HG03457 (cell line): ENCODE measurements at regions not wholly inside any gene's neighbourhood (a gene's known extent, or its start where the extent isn't known, plus 50 kb on each side); places are given as distances from the start of the nearest gene placed in this dataset.

ENCODE experiments used
- ATAC-seq: cut with Tn5 transposase; IDR thresholded peaks from one replicate; pipeline ENCODE4 v1.9.1; 2021; ENCODE audit warnings: moderate number of reproducible peaks; ENCODE audit not compliant: unreplicated experiment

DNA sequence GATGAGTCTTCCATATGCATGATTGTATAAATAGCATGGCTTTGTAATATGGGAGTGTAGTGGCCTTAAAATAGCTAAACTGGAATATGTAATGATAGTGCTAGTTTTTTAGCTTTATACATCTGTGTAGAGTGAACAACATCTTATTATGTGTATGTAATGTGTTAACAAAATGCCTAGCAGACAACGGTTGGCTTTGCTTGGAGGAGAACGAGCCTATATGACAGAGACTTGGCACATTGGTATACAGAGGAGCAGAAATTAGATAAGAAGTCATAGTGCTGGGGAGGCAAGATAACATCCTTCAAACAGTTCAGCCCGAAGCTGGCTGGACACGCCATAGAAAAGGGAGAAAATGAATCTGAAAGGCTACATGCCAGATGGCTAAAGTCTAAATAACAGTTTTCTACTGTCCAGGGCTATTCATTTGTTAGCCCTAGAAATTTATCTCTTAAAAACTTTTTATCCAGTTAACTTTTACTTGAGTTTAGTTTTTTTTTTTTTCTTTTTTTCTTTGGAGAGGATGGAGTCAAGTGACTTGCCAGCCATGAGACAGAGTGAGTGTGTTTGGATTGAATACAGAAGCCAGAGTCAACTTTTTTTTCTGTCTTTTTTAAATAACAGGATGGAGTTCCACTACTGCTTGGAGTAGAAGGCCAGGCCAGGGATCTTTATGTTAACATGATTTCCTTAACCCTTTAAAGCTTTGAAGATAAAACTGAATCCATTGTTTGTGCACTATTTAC, 214.4 kb upstream of the ACTBL2 start:
- ATAC-seq, result no peak

DNA sequence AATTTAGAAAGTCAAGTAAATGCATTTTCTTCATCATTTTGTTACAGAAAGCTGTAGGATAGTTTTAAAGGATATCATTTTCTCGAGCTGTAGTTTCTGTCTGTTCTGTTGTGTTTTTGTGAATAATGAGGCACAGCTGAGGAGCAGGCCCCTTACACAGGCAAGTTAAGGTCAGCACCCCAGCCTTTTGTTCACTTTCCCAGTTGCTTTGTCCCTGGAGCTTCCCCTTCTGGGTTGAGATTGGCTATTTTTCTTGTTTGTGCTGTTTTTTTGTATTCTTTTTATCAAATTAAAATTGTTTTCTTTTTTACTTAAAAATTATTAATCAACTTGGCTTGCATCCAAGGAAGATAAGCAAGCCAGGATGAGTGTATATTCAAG, 213.8 kb upstream of the ACTBL2 start:
- no peak for ATAC-seq

DNA sequence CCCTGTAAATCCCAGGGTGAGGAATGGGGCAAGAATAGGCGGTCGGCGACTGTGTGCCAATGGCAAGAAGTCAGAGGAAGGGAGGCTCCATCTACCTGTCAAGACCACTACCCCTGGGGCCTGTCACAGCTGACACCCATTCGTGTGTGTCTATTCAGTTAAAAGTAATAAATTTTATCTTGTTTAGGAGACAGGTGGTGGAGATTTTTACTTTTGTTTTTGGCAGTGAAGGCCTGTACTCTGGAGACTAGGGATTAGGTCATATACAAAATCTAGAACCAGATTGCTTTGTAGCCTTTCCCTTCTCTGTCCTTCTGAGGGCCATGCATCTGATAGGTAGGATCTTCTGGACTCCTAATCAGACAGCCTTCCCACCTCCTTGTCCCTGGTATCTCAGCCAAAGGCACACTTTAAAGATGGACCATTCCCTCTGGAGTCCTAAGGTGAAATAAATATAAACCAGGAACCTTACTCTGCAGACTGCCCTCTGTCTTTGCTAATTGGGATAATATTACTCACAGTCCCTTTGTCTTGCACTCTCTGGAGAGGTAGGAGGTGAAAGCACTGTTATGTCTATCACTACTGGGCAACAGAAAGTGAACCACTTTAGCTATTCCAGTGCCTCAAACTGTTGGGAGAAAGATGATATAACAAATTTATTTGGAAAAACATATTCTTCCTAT, 213.2 kb upstream of the ACTBL2 start:
- no peak for ATAC-seq

DNA sequence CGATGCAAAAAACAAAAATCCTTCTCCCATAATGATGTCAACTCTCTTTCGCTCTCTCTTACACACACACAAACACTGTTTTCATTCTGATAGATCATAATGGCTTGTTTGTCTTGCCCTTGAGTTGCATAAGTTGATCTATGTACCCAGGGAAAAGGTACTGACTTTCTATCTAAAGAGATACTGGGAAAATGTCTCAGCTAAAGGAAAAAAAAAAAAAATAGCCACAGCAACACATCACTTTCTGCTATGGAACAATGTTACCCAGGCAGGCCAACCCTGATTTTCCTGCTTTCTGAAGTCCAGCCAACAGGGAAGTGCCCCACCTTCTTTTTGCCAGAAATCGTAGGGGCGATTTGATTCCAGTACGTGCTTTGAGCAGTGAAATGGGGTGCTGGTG, 212.6 kb upstream of the ACTBL2 start:
- no peak for ATAC-seq

DNA sequence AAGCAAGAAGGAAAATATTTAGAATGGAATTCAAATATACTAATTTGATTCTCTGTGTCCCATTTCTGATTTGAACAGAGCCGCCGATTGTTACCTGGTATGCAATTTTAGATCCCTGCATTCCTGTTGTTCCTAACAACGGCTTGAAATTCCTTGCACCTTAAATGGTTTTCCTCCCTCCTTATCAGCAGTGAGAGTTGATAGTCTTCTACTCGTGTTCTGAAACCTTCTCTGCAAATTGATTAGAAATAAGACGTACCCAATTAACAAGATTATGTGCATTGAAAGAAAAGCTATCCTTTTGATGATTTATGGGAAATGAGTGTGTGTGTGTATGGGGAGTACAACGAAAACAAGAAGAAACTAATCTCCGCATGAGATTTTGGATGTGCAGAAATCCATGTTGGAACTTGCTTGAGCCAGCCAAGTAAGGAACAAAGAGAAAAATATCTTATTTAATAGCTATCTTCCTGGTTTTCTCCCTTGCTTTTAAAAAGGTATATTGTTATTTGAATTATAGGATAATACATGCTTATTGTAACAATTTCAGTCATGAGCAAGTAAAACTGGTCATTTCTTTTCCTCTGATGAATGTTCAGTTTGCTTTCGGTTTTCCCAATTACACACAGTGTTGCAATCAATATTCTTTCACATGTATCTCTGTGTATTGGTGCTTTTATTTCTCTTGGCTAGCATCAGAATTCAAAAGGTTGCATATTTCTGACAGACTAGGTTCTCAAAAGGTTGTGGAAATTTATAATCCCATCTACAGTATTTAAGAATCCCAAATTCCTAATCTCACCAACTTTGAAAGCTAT, 211.1 kb upstream of the ACTBL2 start:
- no peak for ATAC-seq

DNA sequence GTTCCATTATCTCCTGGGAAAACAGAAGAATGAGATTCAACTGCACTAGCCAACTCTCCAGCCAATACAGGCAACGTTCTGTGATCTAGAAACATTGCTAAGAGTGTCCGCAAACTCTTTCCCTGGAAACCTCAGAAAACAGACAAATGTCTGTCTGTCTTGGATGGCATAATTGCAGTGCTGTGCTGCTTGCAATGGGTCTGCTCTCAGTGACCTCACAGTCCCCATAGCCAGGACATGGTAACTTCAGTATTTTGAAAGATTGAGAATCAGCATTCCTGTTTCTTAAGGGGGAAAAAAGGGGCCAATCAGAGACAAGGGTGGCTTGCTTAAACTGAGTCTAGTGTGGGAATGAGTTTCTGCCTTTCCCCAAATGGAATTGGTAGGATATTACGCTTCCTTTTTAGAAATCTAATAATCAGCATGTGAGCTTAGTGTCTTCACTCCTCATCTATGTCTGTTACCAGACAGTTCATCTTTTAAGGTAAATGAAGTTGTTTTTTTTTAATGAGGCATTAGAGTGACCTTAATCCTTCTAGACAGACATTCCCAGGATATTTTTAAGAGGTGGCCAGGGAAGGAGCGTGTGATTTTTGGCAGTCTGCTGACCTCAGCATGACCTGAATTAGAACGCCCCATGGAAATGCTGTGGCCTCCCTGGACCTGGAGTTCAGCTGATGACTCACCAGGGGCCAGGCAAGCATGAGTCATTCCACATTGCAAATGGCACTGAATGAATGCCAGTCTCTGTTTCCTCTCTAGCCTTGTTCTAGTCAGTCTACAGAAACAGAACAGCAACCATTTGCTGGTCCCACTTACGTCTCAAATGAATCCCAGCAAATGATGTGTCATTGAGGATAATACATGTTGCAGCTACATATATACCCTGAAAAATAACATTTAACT, 210.2 kb upstream of the ACTBL2 start:
- ATAC-seq, result no peak

DNA sequence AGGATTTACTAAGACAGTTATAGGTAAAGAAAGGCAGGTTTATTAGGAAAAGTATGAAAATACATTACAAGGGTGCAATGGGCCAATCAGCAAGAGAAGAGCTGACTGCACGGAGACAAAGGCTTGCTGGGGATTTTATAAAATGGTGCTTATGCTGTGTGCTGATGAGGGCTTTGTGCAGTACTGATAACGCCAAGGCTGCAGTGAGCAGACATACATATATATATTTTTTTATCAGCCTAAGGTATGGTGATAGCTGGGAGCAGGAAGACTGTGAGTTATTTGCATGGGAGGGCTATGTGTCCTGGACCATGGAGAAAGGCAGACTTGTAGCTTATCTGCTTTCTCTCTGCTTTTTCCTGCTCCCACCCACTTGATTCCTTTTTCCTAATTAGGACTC, 208.1 kb upstream of the ACTBL2 start:
- ATAC-seq, result no peak

DNA sequence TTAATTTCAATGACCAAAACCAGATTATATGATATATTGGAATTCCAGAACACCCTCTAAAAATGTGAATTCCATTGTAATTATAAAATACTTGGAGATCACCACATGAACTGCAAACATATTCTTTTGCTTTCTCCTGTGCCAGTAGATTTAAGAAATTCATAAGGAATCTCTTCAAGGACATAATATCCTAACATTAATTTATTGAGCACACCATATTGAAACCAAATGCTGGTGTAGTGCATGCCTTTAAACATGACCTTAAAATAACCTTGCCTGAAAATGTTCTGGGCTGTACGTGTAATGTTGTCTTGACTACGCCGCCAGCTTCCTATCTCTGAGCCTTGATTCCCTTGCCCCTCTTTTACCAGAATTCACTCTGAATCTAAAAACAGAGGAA, 205.0 kb upstream of the ACTBL2 start:
- no peak for ATAC-seq

DNA sequence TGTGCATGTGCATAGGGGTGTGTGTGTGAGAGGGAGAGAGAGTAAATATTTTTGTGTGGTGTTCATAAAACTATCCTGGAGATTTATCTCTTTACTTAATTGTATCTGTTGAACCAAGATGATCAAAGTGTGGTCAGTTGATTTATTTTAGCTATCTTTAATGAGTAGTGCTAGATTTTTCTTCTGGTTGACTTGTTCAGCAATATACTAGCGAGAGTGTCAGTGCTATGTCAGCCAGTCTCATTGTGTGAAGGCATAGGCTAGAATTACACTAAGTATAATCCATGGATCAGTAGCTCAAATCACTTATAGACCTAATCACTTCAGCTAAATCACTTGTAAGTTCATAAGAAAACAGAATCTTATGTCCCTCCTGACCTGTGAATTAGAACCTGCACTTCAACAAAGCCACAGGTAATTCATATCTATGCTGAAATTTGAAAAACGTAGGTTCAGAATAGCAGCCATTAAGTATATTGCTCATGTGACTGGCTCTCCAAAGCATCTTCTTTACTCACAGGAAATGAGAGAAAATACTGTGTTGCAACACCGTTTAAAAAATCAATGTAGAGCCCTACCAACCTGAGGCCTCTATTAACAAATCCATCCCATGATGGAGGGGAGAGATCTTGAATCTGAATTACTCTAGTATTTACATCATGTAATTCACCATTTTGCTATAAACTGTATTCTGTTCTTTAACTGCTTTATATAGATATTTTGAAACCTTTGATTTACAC, 203.1 kb upstream of the ACTBL2 start:
- no peak for ATAC-seq

DNA sequence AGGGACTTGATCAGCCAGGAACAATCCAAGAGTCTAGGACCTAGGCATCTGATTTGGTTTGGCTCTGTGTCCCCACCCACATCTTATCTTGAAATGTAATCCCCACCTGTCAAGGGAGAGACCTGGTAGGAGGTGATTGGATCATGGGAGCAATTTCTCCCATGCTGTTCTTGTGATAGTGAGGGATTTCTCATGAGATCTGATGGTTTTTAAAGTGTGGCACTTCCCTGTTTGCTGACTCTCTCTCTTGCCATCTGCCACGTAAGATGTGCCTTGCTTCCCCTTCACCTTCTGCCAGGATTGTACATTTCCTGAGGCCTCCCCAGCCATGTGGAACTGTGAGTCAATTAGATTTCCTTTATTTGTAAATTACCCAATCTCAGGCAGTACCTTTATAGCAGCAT, 201.7 kb upstream of the ACTBL2 start:
- ATAC-seq, result no peak

DNA sequence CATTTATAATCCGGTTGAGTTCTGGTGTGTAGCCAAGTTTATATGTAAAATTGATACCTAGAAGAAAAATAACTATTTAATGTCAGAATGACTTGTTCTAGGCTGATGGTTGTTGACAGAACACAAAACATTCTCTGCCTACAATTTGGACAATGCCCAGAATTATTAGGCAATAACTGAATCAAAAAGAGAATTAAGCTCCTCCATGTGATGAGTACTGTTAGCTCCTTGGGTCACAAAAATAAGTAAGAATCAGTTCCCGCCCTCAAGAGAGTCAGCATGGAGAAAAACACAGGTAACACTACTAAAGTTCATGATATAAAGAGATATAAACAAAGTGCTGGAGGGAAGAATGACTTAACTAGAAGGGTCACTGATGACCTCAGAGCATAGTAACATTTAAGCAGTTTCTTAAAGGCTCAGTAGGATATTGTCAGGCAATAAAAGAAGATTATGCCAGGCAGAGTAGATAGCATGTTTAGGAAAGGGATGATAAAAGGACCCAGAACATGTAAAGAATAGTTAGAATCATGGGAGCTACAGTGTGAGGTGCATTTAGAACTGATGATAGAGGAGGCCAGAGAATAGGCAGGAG, 200.5 kb upstream of the ACTBL2 start:
- ATAC-seq, result no peak

DNA sequence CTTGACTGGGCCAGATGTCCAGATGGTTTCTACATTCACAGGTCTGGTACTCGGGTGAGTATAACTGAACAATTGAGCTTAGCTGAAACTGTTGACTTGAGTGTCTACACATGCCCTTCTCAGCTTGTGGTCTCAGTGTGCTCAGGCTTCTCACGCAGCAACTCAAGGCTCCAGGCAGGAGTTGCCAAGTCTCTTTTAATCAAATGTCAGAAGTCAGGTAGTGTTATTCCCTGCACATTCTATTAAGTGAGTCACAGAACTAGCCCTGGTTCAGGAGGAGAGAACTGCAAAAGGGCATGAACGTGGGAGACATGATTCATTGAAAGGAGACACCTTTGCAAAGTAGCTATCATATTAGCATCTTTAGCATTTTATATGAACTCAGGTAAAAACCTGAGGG, 199.3 kb upstream of the ACTBL2 start:
- ATAC-seq, result no peak

DNA sequence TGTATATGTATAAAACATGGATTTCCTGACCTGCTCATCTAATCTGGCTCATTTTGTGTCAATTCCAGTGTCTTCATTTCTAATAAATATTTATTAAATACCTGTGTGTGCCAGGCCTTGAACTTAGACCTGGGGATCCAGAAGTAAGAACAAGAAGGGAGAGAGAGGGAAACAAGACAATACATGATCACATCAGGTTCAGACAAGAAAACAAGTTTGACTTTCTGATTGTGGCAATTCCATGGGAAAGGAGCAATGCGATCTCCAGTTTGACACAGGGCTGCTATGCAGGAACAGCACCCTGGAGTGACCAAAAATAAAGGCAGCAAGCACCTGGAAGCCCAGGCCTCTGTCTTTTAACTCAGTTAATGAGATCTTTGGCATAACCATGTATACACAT, 198.1 kb upstream of the ACTBL2 start:
- no peak for ATAC-seq

DNA sequence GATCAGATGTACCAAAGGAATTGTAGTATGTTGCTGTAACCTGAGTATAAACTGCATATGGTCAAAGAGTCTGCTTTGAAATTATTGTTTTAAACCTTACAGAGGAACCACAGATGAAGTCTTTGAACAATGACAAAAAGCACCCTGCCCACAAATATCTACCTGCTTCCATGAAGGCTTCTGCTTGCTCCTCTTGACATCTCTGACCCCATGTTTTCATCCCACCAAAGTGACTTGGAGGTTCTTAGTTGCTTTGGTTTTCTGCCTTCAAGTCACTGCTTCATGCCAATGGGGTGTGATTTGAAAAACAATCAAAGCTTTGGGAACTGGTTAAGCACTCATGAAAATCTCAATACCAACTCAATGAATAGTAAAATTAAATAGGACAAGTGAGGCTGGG, 194.6 kb upstream of the ACTBL2 start:
- no peak for ATAC-seq

DNA sequence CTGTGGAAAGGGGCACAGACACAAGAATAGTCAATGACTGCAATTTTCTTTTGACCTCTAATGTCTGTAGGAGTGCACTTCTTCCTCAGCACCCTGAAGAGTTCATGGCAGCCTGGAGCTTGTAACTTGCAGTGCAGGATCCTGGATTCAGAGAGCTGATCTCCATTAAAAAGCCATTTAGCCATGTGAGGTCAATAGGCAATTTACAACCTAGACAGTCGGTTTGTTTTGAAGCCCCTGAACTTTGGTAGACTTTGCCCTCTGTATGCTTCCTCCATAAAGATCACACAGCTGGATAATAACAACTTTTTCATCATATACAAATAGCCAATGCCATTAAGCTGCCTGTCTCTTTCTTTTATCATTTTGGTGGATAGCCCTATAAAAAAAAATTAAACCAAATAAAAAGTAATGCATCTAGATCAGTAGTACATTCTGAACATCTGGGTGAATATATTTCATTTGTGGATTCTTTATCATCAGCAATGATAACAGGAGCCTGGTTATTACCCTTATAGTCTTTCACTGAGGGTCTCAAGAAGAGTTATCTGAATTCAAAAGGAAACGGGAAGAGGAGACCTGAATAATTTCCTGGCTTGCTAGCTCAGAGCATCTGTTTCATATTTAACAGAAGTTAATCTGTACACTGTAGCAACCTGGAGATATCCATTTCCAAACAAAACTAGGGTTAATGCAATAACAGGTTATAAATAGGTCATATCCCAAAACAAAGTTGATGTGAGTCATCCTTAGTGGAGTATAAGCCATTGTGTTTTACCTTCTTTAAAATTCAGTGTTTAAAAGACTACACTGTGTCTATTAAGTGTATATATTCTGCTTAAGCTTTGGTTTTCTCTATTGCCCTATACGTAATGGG, 193.8 kb upstream of the ACTBL2 start:
- ATAC-seq, result no peak

DNA sequence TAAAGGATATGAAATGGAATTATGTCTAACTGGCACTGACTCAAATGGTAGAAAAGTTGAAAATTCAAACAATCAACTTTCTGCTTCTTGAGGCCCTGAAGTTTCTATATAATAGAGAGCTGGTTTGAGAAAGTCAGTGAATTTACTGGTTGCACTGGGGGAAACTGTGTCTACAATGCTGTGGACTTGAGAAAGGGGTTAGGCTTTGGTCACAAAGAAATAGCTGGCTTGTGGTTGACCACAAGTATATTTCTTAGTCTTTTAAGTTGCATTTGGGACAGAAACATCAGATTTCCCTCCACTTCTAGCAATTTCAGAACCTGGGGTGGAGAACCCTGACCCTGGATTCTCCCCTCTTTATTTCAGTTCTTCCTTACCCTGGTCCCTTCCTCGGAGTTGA, 192.6 kb upstream of the ACTBL2 start:
- no peak for ATAC-seq

DNA sequence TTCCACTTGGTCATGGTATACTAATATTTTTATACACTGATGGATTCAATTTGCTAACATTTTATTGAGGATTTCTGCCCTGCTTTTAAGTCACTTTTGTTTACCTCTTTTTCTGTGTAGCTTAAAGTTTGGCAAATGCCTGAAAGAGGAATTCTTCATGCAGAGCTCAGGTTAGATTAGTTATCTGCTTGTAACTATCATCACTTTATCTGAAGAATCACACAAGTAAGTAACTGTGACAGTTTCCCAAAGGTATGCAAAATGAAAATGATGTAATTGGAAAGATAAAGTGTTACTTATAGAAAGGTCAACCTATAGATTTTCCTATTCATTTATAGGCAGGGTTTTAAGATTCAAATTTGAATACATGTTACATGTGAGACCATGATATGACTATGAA, 188.8 kb upstream of the ACTBL2 start:
- no peak for ATAC-seq

DNA sequence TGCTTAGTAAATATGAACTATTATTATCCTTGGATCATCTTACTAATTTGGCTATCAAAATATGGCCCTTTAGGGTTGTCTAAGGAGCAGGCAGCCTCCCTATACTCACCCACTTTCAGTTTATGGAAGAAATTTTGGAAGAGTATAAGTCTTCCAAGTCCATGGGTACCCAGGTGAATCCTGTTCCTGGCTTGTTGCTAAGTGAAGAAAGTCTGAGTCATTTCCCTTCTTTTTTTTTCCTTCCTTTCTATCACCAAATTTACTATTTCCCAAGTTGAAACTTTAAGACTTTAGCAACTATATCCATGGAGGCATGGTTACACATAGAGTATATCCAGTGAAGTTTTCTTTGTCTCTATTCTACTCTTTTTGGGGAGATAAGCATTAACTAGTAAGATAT, 184.0 kb upstream of the ACTBL2 start:
- ATAC-seq, result no peak
